IPS-20b (cell line): ENCODE measurements at regions not wholly inside any gene's neighbourhood (a gene's known extent, or its start where the extent isn't known, plus 50 kb on each side); places are given as distances from the start of the nearest gene placed in this dataset.

Source experiments
- H3K27ac ChIP-seq: one replicate; pipeline ENCODE4 v1.5.1; 2013; ENCODE audit warnings: low read length
- H3K27me3 ChIP-seq: 2 replicates; pipeline ENCODE4 v1.6.1; 2013; ENCODE audit warnings: mild to moderate bottlenecking, low read length, inconsistent platforms; ENCODE audit not compliant: insufficient read depth
- H3K36me3 ChIP-seq: 2 replicates; pipeline ENCODE4 v1.6.1; 2013; ENCODE audit warnings: low read depth, mild to moderate bottlenecking, inconsistent platforms, low read length, moderate library complexity; ENCODE audit not compliant: insufficient read depth
- H3K4me1 ChIP-seq: 2 replicates; pipeline ENCODE4 v1.6.1; 2013; ENCODE audit warnings: mild to moderate bottlenecking, control low read depth, inconsistent platforms, low read length, moderate library complexity; ENCODE audit not compliant: insufficient read depth
- H3K4me3 ChIP-seq: 2 replicates; pipeline ENCODE4 v1.5.1; 2013; ENCODE audit warnings: mild to moderate bottlenecking, low read length, inconsistent platforms
- H3K9ac ChIP-seq: 2 replicates; pipeline ENCODE4 v1.6.1; 2013; ENCODE audit warnings: low read depth, mild to moderate bottlenecking, inconsistent platforms, low read length, moderate library complexity
- H3K9me3 ChIP-seq: 2 replicates; pipeline ENCODE4 v1.6.1; 2013; ENCODE audit warnings: mild to moderate bottlenecking, low read depth, low read length, inconsistent platforms; ENCODE audit not compliant: insufficient read depth

DNA sequence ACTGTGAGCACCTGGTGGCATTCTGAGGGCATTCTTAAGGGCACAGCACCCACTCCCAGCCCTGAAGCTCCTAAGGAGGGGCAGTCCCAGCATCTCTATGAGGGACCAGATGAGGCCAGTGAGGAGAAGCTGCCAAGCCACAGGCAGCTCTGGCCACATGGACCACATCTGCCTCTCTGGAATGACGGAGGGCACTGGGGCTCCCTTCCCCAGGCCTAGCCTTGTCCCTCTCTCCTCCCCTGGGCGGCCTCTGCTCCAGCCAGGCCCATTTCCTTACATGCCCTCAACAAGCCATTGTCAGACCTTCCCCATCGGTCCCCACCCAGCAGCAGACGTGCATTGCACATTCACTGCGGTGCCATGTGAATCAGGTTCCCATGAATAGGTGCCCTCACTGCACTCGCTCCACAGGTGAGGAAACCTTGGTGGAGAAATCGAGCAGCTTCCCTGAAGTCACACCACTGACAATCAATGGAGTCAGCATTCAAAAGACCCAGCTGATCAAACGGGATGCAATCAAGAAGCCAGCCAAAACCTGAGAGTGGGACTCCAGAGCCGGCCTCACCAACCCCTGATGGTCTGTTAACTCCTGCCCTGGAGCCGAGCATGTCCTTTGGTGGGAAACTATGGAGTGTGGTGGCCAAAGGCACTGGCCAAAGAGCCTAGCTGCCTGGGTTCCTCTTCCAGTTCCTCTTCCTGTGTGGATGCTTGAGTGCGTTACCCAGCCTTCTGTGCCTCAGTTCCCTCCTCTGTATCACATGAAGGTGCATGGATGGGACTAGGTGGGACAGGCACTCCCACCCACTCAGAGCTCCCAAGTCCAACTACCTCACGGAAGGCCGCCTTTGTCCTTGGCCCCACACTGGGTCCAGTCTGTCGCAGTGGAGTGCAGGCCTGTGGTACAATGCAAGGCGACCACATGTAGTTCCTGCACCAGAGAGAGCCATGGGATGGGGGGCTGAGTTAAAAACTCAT, 147.3 kb downstream of the ZFP36L2 start:
- Histone ChIP-seq H3K27me3 (no peaks in the 10 kb centered on the region), H3K27ac (no peak overlapping the region), H3K4me3 (no peak overlapping the region), H3K9ac (no peak overlapping the region), H3K4me1 (peaks cover 6% of the 10 kb centered on the region), H3K9me3 (no peaks in the 10 kb centered on the region), H3K36me3 (no peaks in the 10 kb centered on the region)

DNA sequence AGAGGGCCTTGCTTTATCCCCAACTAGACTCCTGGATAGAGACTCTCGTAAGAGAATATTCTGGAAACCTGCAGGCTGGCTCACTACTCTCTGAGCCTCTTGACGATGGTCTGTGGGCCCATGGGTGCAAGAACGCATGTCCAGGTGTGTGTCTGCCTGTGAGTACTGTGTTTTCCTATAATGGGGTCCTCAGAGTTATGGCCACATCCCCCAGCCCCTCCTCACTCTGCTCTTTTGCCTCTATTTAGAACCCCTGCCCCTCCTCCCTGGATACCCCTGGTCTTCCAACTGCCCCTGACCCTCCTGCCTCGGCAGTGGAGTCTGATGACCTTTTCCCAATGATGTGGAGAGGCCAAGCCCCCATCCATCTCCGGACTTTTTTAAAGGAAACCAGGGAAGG, 148.1 kb downstream of the ZFP36L2 start:
- H3K9ac ChIP-seq, result no peak overlapping the region
- no peaks in the 10 kb centered on the region for H3K9me3 ChIP-seq
- H3K27me3 ChIP-seq, result no peaks in the 10 kb centered on the region
- H3K36me3 ChIP-seq, result no peaks in the 10 kb centered on the region
- no peaks in the 10 kb centered on the region for H3K4me1 ChIP-seq
- H3K27ac ChIP-seq, result no peak overlapping the region
- no peak overlapping the region for H3K4me3 ChIP-seq

DNA sequence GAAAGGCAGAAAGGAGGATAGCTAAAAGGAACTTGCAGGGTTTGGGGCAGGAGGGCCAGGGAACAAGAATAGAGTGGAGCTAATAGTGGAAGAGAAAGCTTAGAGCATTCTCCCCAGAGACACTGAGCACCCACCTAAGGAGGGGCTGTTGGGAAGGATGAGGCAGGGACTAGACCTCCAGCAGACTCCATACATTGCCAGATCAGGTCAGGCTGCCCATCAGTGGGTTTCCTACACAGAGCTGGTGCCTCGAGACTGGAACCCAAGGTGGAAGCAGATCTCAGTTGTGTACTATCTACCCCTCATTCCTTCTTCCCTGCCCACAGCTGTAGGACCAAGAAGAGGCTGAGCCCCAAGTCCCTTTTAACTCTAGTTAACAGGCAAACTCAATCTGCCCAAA, 148.5 kb downstream of the ZFP36L2 start:
- Histone ChIP-seq H3K36me3 (no peaks in the 10 kb centered on the region), H3K27me3 (no peaks in the 10 kb centered on the region), H3K4me3 (no peak overlapping the region), H3K9me3 (no peaks in the 10 kb centered on the region), H3K27ac (no peak overlapping the region), H3K9ac (no peak overlapping the region), H3K4me1 (no peaks in the 10 kb centered on the region)

DNA sequence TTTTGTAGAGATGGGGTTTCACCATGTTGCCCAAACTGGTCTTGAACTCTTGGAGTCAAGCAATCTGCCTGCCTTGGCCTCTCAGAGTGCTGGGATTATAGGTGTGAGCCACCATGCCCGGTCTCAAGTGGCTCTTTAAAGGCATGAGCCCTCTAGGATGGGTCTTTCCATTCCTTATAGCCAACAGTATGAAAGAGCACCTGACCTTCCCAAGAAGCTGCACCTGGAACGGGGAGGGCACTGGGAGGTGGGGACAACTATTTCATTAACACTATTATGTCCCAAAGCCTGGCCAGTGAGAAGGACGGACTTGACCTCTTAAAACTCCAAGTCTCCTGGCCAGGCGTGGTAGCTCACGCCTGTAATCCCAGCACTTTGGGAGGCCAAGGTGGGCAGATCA, 149.7 kb downstream of the ZFP36L2 start:
- Histone ChIP-seq H3K4me1 (no peaks in the 10 kb centered on the region), H3K9me3 (no peaks in the 10 kb centered on the region), H3K9ac (no peak overlapping the region), H3K27ac (no peak overlapping the region), H3K4me3 (no peak overlapping the region), H3K36me3 (no peaks in the 10 kb centered on the region), H3K27me3 (no peaks in the 10 kb centered on the region)

DNA sequence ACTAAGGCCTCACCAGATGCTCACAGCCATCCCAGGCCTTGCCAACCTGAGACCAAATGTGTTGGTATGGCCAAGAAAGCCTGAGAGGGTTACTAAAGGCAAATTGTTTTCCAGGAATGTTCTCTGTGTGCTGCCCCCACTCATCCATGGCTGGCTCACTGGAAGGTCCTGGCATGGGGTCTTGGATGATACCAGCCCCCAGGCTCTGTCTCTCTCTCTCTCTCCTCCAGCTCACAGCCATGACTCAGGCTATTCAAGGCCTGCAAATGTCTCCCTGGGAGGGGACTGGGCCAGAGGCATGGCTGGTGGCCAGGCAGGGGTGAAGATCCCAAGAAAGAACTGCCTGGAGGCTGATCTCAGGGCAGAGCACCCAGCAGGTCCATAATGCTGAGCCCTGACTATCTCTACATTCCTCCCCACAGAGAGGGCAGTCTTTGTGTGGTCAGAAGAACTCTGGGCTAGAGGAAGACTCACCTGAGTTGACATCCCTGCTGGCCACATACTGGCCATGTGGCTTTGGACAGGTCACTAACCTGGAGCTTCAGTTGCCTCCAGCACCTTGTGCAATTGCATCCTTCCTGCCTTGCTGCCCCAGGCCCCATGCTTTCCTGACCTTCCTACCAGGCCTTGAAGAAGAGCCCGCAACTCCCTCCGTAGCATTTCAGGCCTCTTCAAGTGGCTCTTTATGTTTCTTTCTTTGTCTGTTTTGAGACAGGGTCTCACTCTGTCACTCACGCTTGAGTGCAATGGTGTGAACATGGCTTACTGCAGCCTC, 150.4 kb downstream of the ZFP36L2 start:
- Histone ChIP-seq H3K9me3 (no peaks in the 10 kb centered on the region), H3K4me1 (peaks cover 4% of the 10 kb centered on the region; the same call in 1 of the 2 replicates), H3K36me3 (no peaks in the 10 kb centered on the region), H3K27me3 (no peaks in the 10 kb centered on the region), H3K9ac (no peak overlapping the region), H3K27ac (no peak overlapping the region), H3K4me3 (no peak overlapping the region)

DNA sequence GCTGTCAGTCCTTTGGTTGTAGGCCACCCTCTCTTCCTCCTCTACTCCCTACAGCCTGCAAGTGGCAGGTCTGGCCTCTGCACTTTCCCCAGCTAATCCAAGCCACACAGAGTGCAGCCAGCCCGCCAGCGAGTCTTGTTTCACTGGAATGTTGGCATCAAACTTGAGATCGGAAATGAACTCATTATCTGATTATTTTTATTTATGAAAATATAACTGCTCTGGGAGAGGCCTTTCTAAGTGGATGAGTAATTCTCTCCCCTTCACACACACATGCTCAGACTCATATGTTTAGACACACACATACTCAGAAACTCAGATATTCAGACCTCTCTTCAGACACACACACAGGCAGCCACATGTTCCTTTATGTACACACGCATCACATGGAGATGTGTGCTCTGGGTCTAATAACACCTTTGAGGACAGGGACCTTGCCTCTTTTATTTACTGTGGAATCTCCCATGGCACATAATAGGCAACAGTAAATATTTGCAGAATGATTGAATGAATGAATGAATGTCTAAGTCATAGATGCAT, 151.3 kb downstream of the ZFP36L2 start:
- no peaks in the 10 kb centered on the region for H3K27me3 ChIP-seq
- no peak overlapping the region for H3K27ac ChIP-seq
- no peaks in the 10 kb centered on the region for H3K36me3 ChIP-seq
- H3K9me3 ChIP-seq, result no peaks in the 10 kb centered on the region
- H3K4me3 ChIP-seq, result no peak overlapping the region
- H3K4me1 ChIP-seq, result peaks cover 5% of the 10 kb centered on the region; the same call in 1 of the 2 replicates
- H3K9ac ChIP-seq, result no peak overlapping the region

DNA sequence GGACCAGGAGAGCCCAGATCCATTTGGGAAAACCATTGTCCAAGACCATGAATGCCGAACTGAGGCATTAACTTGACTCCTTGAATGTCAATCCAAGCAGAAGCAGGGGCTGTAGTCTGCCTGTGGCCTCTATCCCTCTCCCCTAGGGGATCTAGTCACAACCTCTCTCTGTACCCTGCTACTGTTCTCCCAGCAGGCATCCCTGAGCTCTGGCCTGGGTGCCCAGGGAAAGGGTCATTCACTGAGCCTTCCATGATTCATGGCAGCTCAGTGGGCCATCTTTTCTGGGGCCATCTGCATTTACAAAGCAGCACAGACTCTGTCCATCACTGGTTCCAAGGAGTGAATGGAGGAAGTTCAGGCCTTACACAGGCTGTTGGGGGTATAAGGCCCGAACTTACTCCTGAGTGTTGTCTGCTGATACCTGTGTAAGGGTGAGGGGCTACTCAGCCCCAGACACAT, 151.8 kb downstream of the ZFP36L2 start:
- H3K9ac ChIP-seq, result no peak overlapping the region
- no peaks in the 10 kb centered on the region for H3K36me3 ChIP-seq
- no peak overlapping the region for H3K4me3 ChIP-seq
- H3K27me3 ChIP-seq, result no peaks in the 10 kb centered on the region
- no peak overlapping the region for H3K27ac ChIP-seq
- no peaks in the 10 kb centered on the region for H3K9me3 ChIP-seq
- peaks cover 5% of the 10 kb centered on the region; the same call in 1 of the 2 replicates for H3K4me1 ChIP-seq

DNA sequence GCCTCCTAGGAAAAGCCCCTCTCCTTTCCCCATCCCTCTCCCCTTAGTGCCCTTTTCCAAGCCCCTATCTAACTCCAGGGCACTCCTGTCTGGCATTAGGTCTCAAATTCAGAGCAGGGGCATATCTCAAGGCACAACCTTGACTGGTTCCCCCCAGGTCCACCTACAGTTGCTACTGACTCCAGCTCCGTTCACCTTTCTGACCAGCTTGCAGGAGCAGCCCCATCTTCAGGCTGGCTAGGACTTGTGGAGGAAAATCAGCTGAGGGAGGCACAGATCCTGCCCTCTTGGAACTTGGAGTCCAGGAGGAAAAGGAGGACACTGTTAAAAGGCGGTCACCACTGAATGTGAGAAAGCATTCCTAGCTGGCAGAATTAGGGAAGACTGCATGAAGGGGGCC, 152.4 kb downstream of the ZFP36L2 start:
- Histone ChIP-seq H3K4me3 (no peak overlapping the region), H3K27ac (no peak overlapping the region), H3K9ac (no peak overlapping the region), H3K36me3 (no peaks in the 10 kb centered on the region), H3K9me3 (no peaks in the 10 kb centered on the region), H3K27me3 (no peaks in the 10 kb centered on the region), H3K4me1 (peaks cover 5% of the 10 kb centered on the region; the same call in 1 of the 2 replicates)

DNA sequence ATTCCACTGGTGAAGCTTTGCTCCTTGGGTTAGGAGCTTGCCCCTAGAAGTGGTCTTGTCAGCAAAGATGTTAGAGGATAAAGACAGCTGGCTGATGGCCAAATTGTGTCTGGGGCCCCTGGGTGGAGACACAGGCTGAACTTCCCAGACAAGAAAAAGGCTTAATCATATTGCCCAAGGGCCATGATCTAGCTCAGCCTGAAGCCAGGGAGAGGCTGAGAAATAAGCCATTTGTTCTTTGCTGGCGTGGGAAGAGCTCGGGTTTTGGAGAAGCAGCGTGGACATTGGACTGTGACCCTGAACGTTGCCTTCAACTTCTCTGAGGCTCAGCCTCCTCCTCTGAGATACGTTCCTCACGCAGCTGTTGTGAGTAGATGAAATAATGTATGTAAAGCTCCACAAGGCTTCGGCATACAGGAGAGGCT, 153.0 kb downstream of the ZFP36L2 start:
- H3K27ac ChIP-seq, result no peak overlapping the region
- no peaks in the 10 kb centered on the region for H3K27me3 ChIP-seq
- peaks cover 5% of the 10 kb centered on the region; the same call in 1 of the 2 replicates for H3K4me1 ChIP-seq
- no peaks in the 10 kb centered on the region for H3K9me3 ChIP-seq
- no peak overlapping the region for H3K4me3 ChIP-seq
- no peak overlapping the region for H3K9ac ChIP-seq
- H3K36me3 ChIP-seq, result no peaks in the 10 kb centered on the region

DNA sequence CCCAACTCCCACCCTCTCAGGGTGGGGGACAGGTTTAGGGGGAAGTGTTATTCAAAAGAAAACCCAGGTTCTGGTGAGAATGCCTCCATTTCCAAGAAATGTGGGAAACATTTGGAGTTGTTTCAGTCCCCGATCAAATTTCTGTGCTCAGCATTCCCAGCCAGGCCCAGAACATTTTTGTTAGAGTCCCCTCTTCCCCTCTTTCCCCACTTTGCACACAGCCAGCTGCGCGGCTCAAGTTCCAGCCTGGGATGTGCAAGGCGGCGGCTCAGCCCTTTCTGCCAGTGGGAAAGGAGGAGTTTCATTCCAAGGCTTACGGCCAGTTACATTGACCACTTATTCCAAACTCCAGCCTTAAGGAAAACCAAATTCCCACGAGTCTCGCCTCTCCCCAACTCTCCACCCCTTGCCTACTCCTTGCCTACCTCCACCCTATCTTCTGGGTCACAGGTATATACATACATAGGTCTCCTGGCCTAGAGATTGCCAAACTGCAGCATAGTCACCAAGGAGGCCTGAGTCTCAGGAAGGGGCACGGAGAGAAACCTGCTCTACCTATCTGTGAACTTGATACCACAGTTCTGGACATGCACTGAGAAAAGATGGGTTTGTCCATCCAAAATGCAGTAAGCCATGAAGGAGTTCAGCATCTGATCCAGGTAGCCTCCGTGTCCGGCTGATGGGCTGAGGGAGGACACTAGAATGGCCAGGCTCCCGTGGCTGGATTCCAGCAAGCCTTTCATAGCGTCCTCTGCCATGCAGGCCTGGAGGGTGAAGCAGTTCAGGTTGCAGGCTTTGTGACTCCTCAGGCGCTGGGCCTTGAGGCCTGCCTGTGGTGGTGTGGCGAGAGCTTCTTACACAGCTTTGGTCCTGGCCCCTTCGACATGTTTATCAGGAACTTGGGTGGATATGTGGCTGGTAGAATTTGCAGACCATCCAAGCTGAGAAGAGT, 154.5 kb downstream of the ZFP36L2 start:
- Histone ChIP-seq H3K4me3 (no peak overlapping the region), H3K9ac (no peak overlapping the region), H3K4me1 (peaks cover 5% of the 10 kb centered on the region; the same call in 1 of the 2 replicates), H3K27me3 (no peaks in the 10 kb centered on the region), H3K9me3 (no peaks in the 10 kb centered on the region), H3K27ac (no peak overlapping the region), H3K36me3 (no peaks in the 10 kb centered on the region)
